Mesothelial cell of epicardium (in vitro differentiated cells): ENCODE measurements at regions not wholly inside any gene's neighbourhood (a gene's known extent, or its start where the extent isn't known, plus 50 kb on each side); places are given as distances from the start of the nearest gene placed in this dataset.
A peak's percentile ranks its signal among the peaks of the same experiment; 100 is the strongest.

Source experiments
- DNase-seq, 2 experiments: peaks; one replicate each; pipeline ENCODE4 v3.0.0; 2021; ENCODE audit warnings: low spot score in 2 of 2; ENCODE audit not compliant: unreplicated experiment in 2 of 2
- H3K27ac Mint-ChIP-seq: 2 replicates; pipeline ENCODE4 v1.8.0; 2021; ENCODE audit warnings: mixed read lengths
- H3K27me3 Mint-ChIP-seq: 2 replicates; pipeline ENCODE4 v1.8.0; 2021; ENCODE audit warnings: low read depth, mixed read lengths
- H3K36me3 Mint-ChIP-seq: 2 replicates; pipeline ENCODE4 v1.8.0; 2021; ENCODE audit warnings: mixed read lengths
- H3K4me1 Mint-ChIP-seq: 2 replicates; pipeline ENCODE4 v1.8.0; 2021; ENCODE audit warnings: mixed read lengths
- H3K4me3 Mint-ChIP-seq: 2 replicates; pipeline ENCODE4 v1.8.0; 2021; ENCODE audit warnings: mild to moderate bottlenecking, moderate library complexity, mixed read lengths
- H3K9me3 Mint-ChIP-seq: 2 replicates; pipeline ENCODE4 v1.8.0; 2021; ENCODE audit warnings: mixed read lengths
- TF ChIP-seq, protein P1 (sequence below): fragments of 200-600 bp; sonication (generic); IDR thresholded peaks from one replicate; pipeline ENCODE4 v1.5.0; 2021; ENCODE audit warnings: antibody characterized with exemption; ENCODE audit not compliant: unreplicated experiment

DNA sequence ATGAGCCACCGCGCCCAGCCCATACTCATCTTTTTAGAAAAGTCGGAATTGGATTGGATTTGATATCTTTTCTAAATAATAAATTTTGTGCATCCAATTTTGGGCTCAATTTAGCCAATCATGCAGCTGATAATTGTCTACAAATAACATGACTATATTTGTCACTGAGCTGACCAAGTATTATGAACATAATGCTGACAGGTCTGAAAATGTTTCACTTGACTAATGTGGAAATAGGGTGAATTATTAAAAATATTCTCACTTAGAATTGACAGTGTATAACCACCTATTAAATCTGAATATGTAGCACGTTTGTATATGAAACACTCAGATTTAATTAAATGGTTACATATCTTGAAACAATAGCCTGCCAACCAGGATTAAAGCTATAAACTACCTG, 657.2 kb upstream of the FSHR start:
- TF ChIP-seq, protein P1, sequence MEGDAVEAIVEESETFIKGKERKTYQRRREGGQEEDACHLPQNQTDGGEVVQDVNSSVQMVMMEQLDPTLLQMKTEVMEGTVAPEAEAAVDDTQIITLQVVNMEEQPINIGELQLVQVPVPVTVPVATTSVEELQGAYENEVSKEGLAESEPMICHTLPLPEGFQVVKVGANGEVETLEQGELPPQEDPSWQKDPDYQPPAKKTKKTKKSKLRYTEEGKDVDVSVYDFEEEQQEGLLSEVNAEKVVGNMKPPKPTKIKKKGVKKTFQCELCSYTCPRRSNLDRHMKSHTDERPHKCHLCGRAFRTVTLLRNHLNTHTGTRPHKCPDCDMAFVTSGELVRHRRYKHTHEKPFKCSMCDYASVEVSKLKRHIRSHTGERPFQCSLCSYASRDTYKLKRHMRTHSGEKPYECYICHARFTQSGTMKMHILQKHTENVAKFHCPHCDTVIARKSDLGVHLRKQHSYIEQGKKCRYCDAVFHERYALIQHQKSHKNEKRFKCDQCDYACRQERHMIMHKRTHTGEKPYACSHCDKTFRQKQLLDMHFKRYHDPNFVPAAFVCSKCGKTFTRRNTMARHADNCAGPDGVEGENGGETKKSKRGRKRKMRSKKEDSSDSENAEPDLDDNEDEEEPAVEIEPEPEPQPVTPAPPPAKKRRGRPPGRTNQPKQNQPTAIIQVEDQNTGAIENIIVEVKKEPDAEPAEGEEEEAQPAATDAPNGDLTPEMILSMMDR = no peak
- peaks cover 4% of the 10 kb centered on the region for H3K9me3 Mint-ChIP-seq
- no peak overlapping the region for H3K4me3 Mint-ChIP-seq
- peak overlapping the region; percentile 62 for H3K27ac Mint-ChIP-seq
- no peaks in the 10 kb centered on the region for H3K36me3 Mint-ChIP-seq
- H3K4me1 Mint-ChIP-seq = peaks cover 46% of the 10 kb centered on the region
- DNase-seq = no peak
- H3K27me3 Mint-ChIP-seq = no peaks in the 10 kb centered on the region

DNA sequence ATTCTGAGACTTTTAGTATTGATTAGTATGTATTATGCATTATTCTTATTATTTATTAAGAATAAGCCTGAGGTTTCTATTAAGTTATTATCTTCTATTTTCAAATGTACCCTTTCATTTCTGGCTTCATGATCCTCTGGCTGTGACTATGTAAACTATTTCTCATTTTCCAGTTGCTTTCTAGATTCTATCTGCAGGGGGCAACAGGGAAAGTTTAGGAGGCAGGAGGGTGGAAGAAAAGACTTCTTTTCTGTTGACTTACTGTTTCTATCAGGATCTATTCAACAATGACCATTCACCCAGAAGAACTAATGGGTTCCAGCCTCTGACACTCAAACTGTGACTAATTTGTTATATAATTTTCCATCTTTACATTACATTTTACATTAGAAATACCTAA, 653.4 kb upstream of the FSHR start:
- TF ChIP-seq, protein P1 = no peak
- no peak overlapping the region for H3K27ac Mint-ChIP-seq
- peaks cover 4% of the 10 kb centered on the region for H3K9me3 Mint-ChIP-seq
- H3K27me3 Mint-ChIP-seq = no peaks in the 10 kb centered on the region
- no peak overlapping the region for H3K4me3 Mint-ChIP-seq
- peaks cover 4% of the 10 kb centered on the region for H3K36me3 Mint-ChIP-seq
- peaks cover 63% of the 10 kb centered on the region for H3K4me1 Mint-ChIP-seq
- no peak for DNase-seq

DNA sequence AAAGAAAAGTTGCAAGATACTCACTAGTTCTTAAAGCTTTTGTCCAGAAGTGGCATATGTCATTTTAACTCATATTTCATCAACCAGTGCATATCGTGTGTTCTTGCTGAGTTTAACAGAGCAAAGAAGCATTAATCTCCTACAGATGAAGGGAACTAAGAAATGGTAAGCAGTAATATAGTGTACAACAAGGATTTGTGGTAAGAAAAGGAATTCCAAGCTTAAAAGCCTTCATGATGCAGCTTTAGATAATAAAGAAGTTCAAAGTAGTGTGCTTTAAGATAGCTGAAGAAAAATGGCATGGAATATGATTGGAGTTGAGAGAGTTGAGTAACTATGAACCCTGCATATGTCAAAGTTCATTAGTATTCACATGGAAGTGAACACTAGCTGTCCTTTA, 649.8 kb upstream of the FSHR start:
- peaks cover 53% of the 10 kb centered on the region for H3K4me1 Mint-ChIP-seq
- peaks cover 26% of the 10 kb centered on the region for H3K9me3 Mint-ChIP-seq
- peaks cover 11% of the 10 kb centered on the region for H3K36me3 Mint-ChIP-seq
- DNase-seq = no peak
- no peaks in the 10 kb centered on the region for H3K27me3 Mint-ChIP-seq
- TF ChIP-seq, protein P1 = no peak
- H3K27ac Mint-ChIP-seq = peak overlapping the region; percentile 84
- no peak overlapping the region for H3K4me3 Mint-ChIP-seq

DNA sequence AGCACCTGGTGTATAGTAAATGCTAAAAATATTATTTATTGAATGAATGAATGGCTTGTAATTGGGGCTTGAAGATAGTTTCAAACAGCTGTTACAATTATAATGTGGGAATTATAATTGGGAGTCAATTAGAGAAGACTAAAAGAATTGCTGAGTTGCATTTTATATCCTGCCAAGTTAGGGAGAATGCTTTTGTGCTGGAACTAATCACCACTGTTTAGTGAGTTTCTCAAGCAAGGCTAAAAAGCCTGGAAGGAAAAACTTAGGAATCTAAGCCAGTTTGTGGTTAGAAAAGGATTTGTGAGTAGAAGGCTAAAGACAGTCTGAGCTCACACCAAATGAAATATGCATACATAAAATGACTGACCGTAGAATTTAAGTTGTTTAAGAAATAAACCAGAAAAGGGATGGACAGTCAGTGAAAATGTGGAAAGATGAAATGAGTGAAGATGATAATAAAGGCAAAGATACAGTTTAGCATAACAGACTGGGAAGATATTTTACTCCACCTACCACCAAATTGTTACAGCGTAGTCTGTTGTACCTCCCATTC, 647.7 kb upstream of the FSHR start:
- H3K27ac Mint-ChIP-seq = peak overlapping the region; percentile 70
- TF ChIP-seq, protein P1 = no peak
- peaks cover 44% of the 10 kb centered on the region for H3K4me1 Mint-ChIP-seq
- peaks cover 26% of the 10 kb centered on the region for H3K9me3 Mint-ChIP-seq
- DNase-seq = no peak
- no peaks in the 10 kb centered on the region for H3K27me3 Mint-ChIP-seq
- H3K4me3 Mint-ChIP-seq = no peak overlapping the region
- H3K36me3 Mint-ChIP-seq = peaks cover 13% of the 10 kb centered on the region

DNA sequence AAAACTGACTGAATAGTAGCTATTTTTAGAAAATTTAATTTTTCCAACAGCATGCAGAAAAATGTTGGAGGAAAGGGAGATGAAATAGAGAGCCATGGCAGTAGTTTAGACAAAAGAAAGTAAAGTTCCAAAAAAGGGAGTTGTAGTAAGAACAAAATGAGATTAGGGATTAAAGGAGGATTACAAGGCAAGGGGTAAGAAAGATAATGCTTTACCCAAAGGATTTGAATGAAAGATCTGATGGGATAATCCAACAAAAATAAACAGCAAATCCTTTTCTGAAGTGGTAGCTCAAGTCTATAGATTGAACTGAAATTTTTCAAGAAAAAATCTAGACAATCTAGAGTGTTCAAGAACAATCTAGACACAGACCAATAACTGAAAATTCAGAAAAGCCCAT, 644.3 kb upstream of the FSHR start:
- Mint-ChIP-seq H3K36me3 (peaks cover 13% of the 10 kb centered on the region), H3K9me3 (peaks cover 29% of the 10 kb centered on the region), H3K4me1 (peaks cover 20% of the 10 kb centered on the region), H3K27ac (no peak overlapping the region), H3K4me3 (no peak overlapping the region), H3K27me3 (no peaks in the 10 kb centered on the region)
- TF ChIP-seq, protein P1 = no peak
- no peak for DNase-seq

DNA sequence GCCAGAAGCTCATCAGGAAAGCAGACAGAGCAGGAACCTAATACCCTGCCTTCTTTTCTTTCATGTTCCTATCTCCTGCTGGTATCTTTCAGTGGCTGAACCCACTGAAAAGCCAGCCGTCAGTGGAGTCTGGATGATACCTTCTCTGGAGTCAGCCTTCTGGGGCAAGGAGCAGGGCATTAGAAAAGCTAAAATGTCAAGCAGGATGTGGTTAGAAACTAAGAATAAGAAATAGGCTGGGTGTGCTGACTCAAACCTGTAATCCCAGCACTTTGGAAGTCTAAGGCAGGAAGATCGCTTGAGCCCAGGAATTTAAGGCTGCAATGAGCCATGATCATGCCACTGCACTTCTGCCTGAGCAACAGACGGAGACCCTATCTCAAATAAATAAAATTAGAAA, 642.0 kb upstream of the FSHR start:
- no peak overlapping the region for H3K4me3 Mint-ChIP-seq
- TF ChIP-seq, protein P1 = no peak
- H3K27me3 Mint-ChIP-seq = no peaks in the 10 kb centered on the region
- H3K27ac Mint-ChIP-seq = peak overlapping the region; percentile 44
- peaks cover 20% of the 10 kb centered on the region for H3K9me3 Mint-ChIP-seq
- DNase-seq = no peak
- H3K36me3 Mint-ChIP-seq = peaks cover 6% of the 10 kb centered on the region
- H3K4me1 Mint-ChIP-seq = peaks cover 4% of the 10 kb centered on the region
